Stimulated activated CD4-positive, alpha-beta T cell treated with anti-CD3 and anti-CD28 coated beads, Interleukin-4, amount 100 ng/mL, for 48 hours (primary cell): ENCODE measurements at regions not wholly inside any gene's neighbourhood (a gene's known extent, or its start where the extent isn't known, plus 50 kb on each side); places are given as distances from the start of the nearest gene placed in this dataset.

Experiments used
- DNase-seq, 2 donors: peaks; one replicate each; pipeline ENCODE4 v3.0.0-alpha.2; 2020; ENCODE audit warnings: low read depth in 2 of 2

DNA sequence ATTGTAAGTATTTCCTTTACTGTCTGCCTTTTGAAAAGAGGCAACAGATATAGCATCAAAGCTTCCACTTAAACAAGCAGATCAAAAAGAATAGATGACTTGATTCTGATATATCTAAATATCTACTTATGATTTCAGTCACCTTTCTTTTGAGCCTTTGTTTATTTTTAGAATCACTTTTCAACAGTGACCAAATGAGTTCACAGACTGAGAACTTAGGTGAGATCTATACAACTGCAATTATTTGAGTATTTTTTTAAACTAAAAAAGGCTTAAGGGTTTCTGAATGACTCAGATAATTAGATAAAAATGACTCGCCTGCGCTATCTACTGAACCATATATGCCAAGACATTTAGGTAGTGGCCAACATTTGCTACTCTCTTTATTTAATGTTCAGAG lies 166.7 kb upstream of the KCNIP4 start:
- DNase-seq = no peak

DNA sequence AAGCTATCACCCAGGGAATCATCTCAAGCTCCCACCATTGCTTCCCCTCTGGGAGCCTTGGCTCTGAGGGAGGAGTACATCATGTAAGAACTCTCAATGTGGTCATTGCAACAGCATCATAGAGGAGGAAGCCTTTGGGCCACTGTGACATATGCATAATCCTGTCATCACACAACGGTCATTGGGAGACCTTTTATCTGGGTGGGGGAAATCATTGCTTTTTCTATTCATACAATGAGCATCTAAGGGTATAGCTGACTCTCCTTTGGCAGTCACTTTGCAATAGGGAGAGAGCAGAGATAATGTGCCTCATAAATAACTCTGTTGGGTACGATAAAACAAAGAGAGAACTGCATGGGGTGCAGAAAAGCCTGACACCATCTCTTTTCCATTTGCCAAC lies 155.2 kb upstream of the KCNIP4 start:
- DNase-seq = no peak

DNA sequence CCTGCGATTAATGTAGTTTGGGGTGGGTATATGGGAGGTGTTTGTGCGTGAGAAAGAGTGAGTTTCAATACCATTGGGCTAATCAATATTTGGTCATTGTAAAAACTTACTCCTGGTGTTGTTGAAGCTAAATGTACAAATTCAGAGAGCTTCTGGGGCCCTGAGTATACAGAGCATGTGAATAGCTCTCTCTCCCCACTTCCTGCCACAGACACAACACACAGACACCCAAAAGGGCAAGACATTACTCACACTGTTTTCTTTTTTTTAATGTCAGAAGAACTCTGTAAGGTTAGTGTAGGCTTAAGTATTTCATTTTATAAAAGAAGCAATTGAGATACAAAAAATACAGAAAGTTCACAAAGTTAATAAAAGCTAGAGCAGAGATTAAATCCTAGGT lies 151.3 kb upstream of the KCNIP4 start:
- no peak for DNase-seq

DNA sequence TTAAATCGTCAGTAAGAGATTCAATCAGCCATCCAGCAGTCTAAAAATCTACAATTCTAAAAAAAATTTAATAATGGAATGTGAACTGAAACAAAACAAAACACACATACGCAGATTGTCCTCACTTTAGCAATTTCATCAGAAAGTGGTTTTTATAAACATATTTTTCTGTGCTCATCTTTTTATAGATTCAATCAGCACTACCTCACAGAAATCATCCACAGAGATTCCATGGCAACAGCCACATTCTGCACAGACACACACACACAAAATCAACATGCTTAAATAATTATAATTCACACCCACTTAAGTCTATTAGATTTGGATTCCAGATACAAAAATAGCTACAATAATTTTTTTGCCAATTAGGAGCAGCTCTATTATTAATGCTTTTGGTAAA lies 149.0 kb upstream of the KCNIP4 start:
- no peak for DNase-seq

DNA sequence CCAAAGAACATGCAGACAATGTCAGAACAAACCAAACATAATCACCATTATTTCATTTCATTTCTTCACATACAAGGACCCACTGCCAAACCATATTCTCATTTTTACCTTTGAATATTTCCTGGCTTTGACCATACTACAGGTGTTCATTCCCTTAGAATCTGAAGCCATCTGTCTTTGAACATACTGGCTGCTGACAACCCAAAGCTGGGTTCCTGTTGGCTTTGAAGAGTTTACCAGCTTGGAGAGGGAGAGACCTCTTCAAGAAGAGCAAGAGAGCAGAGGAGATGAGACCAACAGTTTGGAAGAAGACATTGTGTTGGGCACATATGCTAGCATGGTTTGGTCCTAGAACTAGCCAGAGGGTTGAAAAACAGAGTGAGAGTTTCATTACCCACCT lies 145.6 kb upstream of the KCNIP4 start:
- no peak for DNase-seq

DNA sequence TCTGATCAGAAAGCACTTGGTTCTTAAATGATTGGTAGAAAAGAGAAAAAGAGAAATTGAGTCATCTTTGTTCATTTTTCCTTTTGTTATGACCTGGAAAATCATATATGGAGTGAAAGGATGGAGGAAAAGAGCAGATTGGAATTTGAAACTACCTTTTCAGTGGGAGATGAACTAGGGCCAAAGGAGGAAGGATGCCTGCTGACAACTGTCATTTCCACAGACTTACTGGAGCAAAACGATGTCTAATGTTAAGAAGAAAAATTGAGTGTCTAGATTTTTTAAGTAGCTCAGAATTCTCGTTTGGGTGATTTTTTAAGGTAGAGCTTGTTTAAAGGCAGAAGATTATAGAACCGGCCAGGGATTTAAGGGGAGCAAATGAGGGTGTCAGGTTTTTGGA lies 144.6 kb upstream of the KCNIP4 start:
- DNase-seq = no peak

DNA sequence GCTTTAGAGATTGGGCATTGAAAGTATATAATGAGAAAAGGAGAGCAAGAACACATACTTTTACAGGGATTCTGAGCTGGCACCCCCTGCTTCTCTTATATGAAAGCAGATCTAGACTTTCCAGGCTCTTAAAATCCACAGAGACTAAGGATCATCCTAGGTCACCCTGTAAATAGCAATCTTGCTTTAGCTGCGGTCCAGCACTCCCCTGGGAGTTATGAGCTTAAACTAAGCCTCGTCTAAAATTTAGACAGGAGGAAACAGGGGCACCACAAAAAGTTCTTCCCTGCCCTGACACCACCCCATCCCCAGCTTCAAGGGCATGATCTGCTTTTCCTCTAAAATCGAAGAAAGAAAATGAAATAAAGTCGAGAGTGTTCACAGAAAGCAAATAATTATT lies 143.3 kb upstream of the KCNIP4 start:
- no peak for DNase-seq

DNA sequence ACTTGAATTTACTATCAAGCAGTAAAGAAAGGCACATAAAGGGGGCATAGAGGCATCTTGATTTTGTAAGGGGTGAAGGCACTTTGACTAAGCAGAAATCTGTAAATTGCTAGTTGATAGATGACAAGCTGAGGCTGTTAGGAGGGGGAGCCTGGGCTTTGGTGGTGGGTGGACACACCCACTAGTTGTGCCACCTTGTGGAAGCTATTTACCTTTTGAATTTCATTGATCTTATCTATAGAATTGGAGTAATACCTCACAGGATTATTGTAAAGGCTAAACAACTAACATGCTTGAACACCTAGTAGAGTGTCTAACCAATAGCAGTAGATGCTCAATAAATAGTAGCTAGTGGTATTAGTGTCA lies 142.8 kb upstream of the KCNIP4 start:
- no peak for DNase-seq

DNA sequence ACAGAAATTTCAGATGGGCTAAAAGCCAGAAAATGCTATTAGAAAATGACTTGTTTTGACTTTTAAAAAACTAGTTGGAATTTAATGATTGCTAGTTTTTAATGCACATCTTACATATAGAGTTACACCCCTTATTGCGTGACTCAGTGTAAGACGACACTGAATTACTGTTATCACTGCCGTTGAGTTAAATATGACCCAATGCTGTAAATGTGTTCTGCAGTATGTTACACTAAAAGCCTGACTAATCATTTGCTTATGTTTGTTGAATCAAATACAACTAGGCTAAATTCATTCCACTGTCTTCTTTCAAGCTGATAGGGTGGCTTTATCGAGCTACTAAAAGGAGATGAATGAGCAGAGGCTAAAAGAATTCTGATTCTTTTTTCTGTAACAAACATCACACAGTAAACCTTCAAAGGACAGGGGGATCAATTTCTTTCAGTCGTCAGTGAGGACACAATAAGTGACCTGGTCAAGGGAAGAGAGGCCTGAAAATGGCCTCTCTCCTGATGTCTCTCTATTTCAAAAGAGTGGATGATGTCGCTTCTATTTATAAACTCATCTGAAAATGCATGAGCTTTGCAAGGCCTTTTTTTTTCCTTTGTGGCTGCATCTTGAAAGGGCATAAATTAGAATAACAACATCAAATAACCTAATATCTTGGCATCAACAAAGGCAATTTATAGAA lies 142.2 kb upstream of the KCNIP4 start:
- no peak for DNase-seq

DNA sequence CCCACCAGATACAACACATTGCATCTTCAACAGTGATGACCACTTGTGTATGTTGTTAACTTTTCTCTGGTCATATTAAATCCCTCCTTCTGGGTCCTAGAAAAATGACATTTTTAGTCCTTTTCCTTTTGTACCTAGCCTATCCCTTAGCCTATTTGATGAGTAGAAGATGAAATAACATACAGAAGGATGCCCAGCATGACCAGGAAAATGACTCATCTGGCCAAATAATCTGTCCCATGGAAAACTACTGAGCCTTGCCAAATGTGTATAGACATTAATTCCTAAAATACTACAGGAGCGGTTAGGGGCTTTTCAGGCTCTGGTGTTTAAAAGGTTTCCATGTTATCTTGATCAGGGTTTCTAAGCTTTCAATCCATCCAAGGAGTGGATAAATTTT lies 129.0 kb upstream of the KCNIP4 start:
- no peak for DNase-seq

DNA sequence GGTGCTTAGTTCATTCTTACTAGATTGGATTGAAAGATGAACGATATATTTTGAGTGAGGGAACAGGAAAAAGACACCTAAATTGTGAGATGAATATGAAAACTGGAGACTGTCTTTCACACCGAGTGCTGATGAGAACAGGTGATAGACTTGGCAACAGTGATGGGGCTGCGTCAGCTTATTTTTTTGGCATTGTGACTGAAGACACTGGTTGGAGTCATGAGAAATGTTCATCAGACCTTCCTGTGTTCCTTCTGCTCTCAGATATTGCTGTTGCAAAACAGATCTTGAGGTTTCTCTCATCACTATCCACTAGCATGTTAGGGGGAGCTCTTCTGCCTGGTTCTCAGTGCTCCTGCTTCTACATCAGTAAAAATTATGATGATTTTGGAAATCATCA lies 124.2 kb upstream of the KCNIP4 start:
- no peak for DNase-seq

DNA sequence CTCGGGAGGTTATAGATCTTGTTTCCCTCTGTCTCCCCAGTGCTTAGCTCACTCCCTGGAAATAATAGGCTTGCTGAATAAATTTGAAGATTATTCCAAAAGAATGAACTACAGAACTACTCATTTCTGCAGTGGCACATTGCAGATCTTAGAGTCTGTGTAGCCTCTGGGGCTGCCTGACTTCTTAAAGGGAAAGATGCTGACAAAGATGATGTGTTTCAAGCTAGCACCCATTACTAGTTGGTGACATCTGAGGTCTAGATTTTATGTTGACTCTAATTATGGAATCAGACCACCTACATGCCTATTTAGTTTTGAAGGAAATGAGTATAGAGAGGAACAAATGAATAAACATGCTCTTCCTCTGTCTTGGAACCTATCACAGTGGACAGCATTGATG lies 123.7 kb upstream of the KCNIP4 start:
- no peak for DNase-seq

DNA sequence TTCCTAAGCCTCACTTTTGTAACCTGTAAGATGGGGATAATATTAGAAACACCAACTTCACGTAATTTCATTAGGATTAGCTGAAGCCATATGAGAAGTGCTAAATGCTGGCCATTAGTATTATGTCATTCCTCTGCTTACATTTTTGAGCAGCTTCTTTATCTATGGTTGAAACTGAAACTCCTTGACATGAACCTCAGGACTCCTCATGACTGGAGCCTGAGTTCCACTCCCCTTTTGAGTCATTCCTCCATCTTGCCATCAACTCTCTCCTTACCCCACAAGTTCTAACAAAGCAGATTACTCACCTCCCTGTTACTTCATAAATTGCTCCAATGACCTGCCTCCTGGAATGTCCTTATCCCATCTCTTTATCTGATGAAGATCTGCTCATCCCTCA lies 123.2 kb upstream of the KCNIP4 start:
- no peak for DNase-seq

DNA sequence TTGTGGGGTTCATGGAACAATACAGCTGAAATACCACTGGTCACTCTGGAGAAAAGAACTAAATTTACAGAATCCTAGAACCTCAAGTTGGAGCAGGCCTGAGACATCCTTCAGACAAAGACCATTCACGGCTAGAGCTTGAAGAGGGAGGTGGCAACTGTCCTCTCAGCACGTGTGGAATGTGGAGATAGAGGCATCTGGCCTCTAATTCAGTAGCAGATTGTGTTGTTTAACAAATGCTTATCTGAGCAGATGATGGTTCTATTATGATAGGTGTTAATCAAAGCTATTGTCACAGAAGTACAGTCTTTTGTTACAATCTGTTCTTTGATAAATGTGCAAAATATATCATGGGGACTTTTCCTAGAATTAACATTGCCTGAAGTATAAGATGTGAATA lies 121.7 kb upstream of the KCNIP4 start:
- DNase-seq = no peak

DNA sequence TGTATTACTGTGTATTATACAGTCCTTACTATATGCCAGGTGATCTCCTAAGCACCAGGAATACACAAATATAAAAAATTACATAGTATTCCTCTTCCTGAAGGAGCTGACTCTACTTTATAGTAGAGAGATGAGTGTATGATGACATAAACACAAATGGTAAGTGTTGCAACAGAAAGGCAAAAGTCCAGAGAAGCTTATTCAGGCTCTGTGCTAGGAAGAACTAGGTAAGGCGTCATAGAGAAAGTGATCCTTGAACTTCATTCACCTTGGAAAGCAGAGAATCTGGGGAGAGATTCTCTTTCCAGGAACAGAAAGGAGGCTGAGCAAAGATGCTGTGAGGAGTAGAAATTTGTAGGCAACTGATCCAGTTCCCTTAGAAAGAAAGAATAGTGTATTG lies 115.0 kb upstream of the KCNIP4 start:
- DNase-seq = no peak

DNA sequence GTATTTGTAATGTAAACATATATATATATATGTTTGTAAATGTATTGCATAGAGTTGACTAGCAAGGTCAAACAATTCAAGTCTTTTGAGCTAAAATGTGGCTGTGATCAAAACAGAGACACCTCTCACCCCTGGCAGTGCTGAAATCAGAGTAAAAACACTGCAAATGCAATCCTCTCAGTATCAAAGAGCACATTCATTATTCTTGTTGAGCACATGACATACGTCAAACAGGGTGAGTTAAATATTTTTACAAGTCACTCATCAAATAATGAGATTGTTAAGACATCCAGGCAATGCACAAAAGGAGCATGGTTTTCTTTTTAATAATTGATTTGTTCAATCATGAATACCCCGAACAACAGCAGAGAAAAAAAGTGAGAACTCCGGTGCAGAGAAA lies 114.1 kb upstream of the KCNIP4 start:
- no peak for DNase-seq

DNA sequence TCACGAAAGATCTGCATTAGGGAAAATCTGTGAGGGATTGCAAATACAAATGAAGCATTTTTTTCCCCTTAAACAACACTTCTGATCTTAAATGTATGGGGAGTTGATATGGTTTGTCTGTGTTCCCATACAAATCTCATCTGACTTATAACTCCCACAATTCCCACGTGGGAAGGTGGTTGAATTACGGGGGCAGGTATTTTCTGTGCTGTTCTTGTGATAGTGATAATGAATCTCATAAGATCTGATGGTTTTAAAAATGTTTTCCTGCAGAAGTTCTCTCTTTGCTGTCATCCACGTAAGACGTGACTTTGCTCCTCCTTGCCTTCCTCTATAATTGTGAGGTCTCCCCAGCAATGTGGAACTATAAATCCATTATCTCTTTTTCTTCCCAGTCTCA lies 107.4 kb upstream of the KCNIP4 start:
- DNase-seq = no peak

DNA sequence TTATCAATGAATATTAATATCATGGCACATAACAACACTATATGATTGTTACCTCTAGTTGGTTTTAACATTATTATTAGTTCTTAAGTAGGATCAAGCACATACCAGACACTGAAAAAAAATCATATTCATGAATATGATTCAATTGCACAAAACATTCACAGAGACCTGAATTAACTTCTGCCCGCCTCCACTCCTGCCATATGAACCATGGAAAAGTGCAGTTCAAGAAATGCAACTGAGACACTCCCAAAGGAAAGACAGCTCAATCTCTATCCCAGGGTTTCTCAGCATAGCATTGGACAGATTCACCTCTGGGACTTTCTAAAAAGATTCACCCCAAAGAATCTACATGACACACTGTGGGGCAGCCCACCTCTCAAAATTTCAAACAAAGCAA lies 103.5 kb upstream of the KCNIP4 start:
- no peak for DNase-seq

DNA sequence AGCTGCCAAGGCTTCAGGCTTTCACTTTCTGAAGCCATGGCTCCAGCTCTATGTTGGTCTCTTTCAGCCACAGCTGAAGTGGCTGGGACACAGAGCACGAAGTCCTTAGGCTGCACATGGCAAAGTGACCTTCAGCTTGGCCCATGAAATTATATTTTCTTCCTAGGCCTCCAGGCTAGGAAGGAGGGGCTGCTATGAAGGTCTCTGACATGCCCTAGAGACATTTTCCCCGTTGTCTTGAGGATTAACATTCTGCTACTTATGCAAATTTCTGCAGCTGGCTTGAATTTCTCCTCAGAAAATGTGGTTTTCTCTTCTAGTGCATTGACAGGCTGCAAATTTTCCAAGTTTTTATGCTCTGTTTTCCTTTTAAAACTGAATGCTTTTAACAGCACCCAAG lies 99.8 kb upstream of the KCNIP4 start:
- DNase-seq = no peak

DNA sequence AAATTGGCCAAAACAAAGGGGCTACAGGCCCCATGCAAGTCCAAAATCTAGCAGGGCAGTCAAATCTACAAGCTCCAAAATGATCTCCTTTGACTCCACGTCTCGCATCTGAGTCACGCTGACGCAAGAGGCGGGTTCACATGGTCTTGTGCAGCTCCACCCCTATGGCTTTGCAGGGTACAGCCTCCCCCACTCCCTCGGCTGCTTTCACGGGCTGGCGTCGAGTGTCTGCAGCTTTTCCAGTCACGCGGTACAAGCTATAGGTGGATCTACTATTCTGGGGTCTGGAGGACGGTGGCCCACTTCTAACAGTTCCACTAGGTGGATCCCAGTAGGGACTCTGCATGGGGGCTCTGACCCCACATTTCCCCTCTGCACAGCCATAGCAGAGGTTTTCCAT lies 99.2 kb upstream of the KCNIP4 start:
- DNase-seq = no peak

DNA sequence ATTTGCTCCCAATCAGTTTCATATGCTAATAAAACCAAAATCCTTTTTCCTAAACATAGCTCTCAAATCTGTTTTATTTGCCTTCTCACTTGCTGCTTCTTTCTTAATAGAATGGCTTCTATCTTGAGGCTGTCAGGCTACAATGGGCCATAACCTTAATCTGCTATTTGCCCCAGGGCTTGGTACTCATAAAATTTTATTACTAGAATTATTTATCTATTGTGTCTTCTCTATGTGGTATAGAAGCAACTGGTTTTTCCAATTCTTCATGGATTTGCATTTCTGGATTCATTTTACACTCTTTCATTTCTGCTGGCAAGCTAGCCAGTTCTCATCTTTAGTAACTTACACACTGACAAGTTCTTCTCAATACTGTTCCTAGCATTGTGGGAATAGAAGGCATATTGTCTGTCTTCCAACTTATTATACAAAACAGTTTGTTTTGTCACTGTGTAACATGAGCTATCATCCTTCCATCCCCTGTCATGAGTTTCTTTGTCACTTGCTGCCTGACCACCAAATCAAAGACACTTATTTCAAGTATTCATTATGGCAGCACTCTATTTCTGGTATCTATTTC lies 96.6 kb upstream of the KCNIP4 start:
- DNase-seq = no peak

DNA sequence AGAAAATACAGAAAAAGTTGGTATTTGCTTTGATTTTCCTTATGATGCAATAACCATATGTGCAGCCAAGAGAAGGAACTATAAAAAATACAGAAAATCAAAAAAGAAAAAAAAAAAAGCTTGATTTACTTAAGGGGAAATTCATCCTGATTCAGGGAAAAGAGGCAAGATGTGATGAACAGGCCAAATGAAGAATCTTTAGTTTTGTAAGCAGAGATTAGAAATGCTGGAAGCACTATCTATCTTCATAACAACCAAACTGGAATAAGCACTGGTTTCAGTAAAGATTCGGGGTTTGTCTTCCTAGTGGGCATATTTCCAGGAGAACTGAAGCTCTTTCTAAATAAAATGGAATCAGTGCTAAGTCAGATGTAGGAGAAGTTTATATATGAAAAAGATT lies 82.9 kb upstream of the KCNIP4 start:
- DNase-seq = no peak

DNA sequence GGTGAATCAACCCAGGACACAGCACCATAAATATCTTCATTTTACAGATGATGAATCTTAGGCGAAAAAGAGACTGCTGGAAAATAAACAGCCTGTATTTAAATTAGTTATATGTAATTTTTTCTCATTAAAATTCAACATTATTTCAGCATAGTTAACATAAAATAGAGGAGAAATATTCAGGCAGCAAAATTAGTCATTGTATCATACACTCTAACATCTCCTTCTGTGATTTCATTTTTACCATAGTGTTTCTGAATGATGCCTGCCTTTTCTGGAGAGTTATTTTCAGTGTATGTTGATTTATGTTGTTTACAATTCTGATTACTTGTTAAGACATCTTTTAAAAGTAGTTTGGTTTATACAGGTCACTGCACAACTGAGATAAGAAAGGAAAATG lies 82.3 kb upstream of the KCNIP4 start:
- no peak for DNase-seq

DNA sequence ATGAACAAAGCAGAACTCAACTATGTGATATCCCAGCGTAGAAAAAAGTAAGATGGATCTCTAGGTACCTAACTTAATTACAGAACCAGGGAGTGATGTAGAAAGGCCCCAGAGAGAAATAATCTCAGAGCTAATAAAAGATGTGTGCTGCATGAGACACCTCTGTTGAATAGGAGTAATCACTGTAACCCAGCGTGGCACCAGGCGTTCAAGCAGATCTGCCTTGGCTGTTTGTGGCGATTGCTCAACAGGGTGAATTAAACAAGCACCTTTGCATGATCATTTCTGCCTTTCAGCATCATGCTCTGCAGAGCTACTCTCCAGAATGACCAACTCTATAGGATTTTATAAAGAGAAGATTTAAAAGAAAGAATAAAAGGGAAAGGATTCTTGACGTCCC lies 81.7 kb upstream of the KCNIP4 start:
- DNase-seq = no peak
